K562 (cell line): ENCODE measurements at regions not wholly inside any gene's neighbourhood (a gene's known extent, or its start where the extent isn't known, plus 50 kb on each side); places are given as distances from the start of the nearest gene placed in this dataset.
A peak's percentile ranks its signal among the peaks of the same experiment; 100 is the strongest.

Experiments used
- CTBP1 ChIP-seq: fragments of 450-650 bp; IDR thresholded peaks from 2 replicates; pipeline ENCODE4 v1.6.1; 2016; ENCODE audit warnings: borderline replicate concordance
- EP300 ChIP-seq: IDR thresholded peaks from 2 replicates; pipeline ENCODE4 v1.6.1; 2012; ENCODE audit warnings: low read length, improper control_type of control experiment
- ERF ChIP-seq: fragments of 450-650 bp; formaldehyde crosslinking; IDR thresholded peaks from 2 replicates; pipeline ENCODE4 v1.4.0; 2020; ENCODE audit warnings: mild to moderate bottlenecking, mixed read lengths
- HCFC1 ChIP-seq: IDR thresholded peaks from 2 replicates; pipeline ENCODE4 v1.6.1; 2012; ENCODE audit warnings: low read depth, low read length, improper control_type of control experiment
- HDAC8 ChIP-seq: fragments of 450-650 bp; IDR thresholded peaks from 2 replicates; pipeline ENCODE4 v1.6.1; 2016; ENCODE audit warnings: mild to moderate bottlenecking, missing genetic modification characterization, moderate library complexity, missing compliant biosample characterization
- JUND ChIP-seq, 2 experiments: IDR thresholded peaks; 2 replicates in 1 of 2; 3 replicates in 1 of 2; pipeline ENCODE4 v1.6.1; 2011; ENCODE audit warnings: borderline replicate concordance in 2 of 2, low read depth in 2 of 2, low read length in 2 of 2, improper control_type of control experiment in 1 of 2, missing biosample characterization in 1 of 2, missing genetic modification characterization in 1 of 2, missing genetic modification reagents in 1 of 2
- KDM1A ChIP-seq, 2 experiments: fragments of 450-650 bp; IDR thresholded peaks; 2 replicates each; pipeline ENCODE4 v1.6.1; 2016; ENCODE audit warnings: mild to moderate bottlenecking in 2 of 2
- RAD51 ChIP-seq: fragments of 450-650 bp; IDR thresholded peaks from 2 replicates; pipeline ENCODE4 v1.7.1; 2016; ENCODE audit warnings: low read depth, mild to moderate bottlenecking, borderline replicate concordance
- RBM17 ChIP-seq: fragments of 200-400 bp; formaldehyde crosslinking; IDR thresholded peaks from 2 replicates; pipeline ENCODE4 v1.6.1; 2017; ENCODE audit warnings: low read depth, mild to moderate bottlenecking, low read length, borderline replicate concordance
- RNF2 ChIP-seq: sonication (generic); IDR thresholded peaks from 2 replicates; pipeline ENCODE4 v1.6.1; 2016
- ZNF140 ChIP-seq: fragments of 250-450 bp; sonication (Bioruptor Pico); IDR thresholded peaks from 2 replicates; pipeline ENCODE4 v1.8.0; 2021; ENCODE audit warnings: moderate library complexity, mild to moderate bottlenecking, inconsistent platforms
- TF ChIP-seq, protein P1 (sequence below): fragments of 450-650 bp; formaldehyde crosslinking; IDR thresholded peaks from 2 replicates; pipeline ENCODE4 v1.4.0; 2020; ENCODE audit warnings: mild to moderate bottlenecking, moderate library complexity
- TF ChIP-seq, protein P2 (sequence below): sonication (generic); formaldehyde crosslinking; IDR thresholded peaks from 2 replicates; pipeline ENCODE4 v1.9.0; 2022; ENCODE audit warnings: mild to moderate bottlenecking, missing genetic modification reagents
- TF ChIP-seq, protein P3 (sequence below): fragments of 450-650 bp; IDR thresholded peaks from 2 replicates; pipeline ENCODE4 v1.6.1; 2017; ENCODE audit warnings: antibody characterized with exemption, mild to moderate bottlenecking
- TF ChIP-seq, protein P4 (sequence below), 2 experiments: IDR thresholded peaks; 2 replicates each; pipeline ENCODE4 v1.6.1; 2011; ENCODE audit warnings: borderline replicate concordance in 1 of 2, control low read depth in 1 of 2, low read depth in 1 of 2, low read length in 1 of 2, mild to moderate bottlenecking in 1 of 2, mixed read lengths in 1 of 2, moderate library complexity in 1 of 2; ENCODE audit not compliant: insufficient read depth in 1 of 2, insufficient read length in 1 of 2, poor library complexity in 1 of 2, severe bottlenecking in 1 of 2; ENCODE audit errors: extremely low read depth in 1 of 2
- TF ChIP-seq, protein P5 (sequence below), 2 experiments: fragments of 450-650 bp in 1 of 2; sonication (generic) in 1 of 2; formaldehyde crosslinking in 1 of 2; IDR thresholded peaks in 1 of 2; conservative IDR thresholded peaks in 1 of 2; 2 replicates each; pipeline versions ENCODE4 v1.6.1 to v1.8.1; 2016 to 2023; ENCODE audit warnings: mild to moderate bottlenecking in 2 of 2, moderate library complexity in 2 of 2, inconsistent platforms in 1 of 2, missing genetic modification reagents in 1 of 2

DNA sequence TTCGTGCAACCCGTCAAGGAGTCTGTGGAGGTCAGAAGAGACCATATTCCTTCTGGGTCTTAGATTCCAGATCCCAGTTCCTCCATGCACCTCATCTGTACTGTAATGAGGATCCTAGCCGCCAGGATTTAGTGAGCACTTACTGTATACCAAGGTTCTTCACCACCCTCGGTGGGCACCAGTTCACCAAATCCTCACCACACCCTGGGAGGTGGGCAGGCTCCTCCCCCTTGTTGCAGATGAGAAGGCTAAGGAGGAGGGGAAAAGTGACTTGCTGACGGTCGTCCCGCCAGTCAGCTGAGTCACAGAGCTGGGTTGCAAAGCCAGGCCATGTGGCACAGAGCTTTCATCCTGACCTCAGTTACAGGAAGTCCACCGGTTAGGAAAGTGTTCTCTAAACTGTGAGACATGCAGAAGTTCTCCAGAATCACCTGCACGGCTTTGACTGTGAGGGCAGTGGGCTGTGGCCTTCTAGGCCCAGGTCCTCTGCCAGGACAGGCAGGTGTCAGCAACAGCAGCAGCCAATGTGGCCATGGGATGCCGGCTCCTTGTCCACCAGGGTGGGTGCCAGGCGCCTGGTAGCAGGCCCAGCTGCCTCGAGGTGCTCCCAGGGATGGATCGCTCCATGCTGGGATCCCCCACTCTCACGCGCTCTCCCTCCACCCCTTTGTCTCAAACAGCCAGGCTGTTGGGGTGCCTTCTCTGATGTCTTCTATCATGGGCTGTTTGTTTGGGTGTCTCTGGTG lies 240.3 kb upstream of the GSE1 start (continued):
- peak; percentile 39; the same call in 1 of the 2 replicates for TF ChIP-seq HDAC8 (tag)
- peak; percentile 61; the same call in 1 of the 2 replicates for TF ChIP-seq CTBP1
- 0 out of 2 replicates have a peak, but pooled peaks have one; percentile 17 for TF ChIP-seq ERF (CRISPR knock-in tag)
- TF ChIP-seq EP300 = 0 out of 2 replicates have a peak, but pooled peaks have one; percentile 44
- peak; percentile 70 for TF ChIP-seq JUND (IDR thresholded peaks at IDR 0.05; ENCODE audit: borderline replicate concordance, low read depth, low read length)
- peak; percentile 72; the same call in 2 of the 3 replicates for TF ChIP-seq JUND (tag; IDR thresholded peaks at IDR 0.05; ENCODE audit: borderline replicate concordance, low read depth, low read length)
- TF ChIP-seq, protein P1, sequence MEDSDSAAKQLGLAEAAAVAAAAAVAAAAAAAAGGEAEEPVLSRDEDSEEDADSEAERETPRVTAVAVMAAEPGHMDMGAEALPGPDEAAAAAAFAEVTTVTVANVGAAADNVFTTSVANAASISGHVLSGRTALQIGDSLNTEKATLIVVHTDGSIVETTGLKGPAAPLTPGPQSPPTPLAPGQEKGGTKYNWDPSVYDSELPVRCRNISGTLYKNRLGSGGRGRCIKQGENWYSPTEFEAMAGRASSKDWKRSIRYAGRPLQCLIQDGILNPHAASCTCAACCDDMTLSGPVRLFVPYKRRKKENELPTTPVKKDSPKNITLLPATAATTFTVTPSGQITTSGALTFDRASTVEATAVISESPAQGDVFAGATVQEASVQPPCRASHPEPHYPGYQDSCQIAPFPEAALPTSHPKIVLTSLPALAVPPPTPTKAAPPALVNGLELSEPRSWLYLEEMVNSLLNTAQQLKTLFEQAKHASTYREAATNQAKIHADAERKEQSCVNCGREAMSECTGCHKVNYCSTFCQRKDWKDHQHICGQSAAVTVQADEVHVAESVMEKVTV (CRISPR knock-in tag) = no peak
- TF ChIP-seq RAD51 = 0 out of 2 replicates have a peak, but pooled peaks have one; percentile 5
- TF ChIP-seq RNF2 = no peak
- TF ChIP-seq, protein P2, sequence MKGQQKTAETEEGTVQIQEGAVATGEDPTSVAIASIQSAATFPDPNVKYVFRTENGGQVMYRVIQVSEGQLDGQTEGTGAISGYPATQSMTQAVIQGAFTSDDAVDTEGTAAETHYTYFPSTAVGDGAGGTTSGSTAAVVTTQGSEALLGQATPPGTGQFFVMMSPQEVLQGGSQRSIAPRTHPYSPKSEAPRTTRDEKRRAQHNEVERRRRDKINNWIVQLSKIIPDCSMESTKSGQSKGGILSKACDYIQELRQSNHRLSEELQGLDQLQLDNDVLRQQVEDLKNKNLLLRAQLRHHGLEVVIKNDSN = peak; percentile 58; the same call in 1 of the 2 replicates
- TF ChIP-seq RBM17 = no peak
- TF ChIP-seq KDM1A (IDR thresholded peaks at IDR 0.05) = 0 out of 4 replicates have a peak, but pooled peaks of 1 of the 2 experiments have one; percentile 37
- TF ChIP-seq, protein P3, sequence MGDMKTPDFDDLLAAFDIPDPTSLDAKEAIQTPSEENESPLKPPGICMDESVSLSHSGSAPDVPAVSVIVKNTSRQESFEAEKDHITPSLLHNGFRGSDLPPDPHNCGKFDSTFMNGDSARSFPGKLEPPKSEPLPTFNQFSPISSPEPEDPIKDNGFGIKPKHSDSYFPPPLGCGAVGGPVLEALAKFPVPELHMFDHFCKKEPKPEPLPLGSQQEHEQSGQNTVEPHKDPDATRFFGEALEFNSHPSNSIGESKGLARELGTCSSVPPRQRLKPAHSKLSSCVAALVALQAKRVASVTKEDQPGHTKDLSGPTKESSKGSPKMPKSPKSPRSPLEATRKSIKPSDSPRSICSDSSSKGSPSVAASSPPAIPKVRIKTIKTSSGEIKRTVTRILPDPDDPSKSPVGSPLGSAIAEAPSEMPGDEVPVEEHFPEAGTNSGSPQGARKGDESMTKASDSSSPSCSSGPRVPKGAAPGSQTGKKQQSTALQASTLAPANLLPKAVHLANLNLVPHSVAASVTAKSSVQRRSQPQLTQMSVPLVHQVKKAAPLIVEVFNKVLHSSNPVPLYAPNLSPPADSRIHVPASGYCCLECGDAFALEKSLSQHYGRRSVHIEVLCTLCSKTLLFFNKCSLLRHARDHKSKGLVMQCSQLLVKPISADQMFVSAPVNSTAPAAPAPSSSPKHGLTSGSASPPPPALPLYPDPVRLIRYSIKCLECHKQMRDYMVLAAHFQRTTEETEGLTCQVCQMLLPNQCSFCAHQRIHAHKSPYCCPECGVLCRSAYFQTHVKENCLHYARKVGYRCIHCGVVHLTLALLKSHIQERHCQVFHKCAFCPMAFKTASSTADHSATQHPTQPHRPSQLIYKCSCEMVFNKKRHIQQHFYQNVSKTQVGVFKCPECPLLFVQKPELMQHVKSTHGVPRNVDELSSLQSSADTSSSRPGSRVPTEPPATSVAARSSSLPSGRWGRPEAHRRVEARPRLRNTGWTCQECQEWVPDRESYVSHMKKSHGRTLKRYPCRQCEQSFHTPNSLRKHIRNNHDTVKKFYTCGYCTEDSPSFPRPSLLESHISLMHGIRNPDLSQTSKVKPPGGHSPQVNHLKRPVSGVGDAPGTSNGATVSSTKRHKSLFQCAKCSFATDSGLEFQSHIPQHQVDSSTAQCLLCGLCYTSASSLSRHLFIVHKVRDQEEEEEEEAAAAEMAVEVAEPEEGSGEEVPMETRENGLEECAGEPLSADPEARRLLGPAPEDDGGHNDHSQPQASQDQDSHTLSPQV = peak; percentile 87
- TF ChIP-seq, protein P4, sequence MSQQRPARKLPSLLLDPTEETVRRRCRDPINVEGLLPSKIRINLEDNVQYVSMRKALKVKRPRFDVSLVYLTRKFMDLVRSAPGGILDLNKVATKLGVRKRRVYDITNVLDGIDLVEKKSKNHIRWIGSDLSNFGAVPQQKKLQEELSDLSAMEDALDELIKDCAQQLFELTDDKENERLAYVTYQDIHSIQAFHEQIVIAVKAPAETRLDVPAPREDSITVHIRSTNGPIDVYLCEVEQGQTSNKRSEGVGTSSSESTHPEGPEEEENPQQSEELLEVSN (IDR thresholded peaks at IDR 0.05; ENCODE audit: borderline replicate concordance in 1 of 2, extremely low read depth in 1 of 2, insufficient read depth in 1 of 2, insufficient read length in 1 of 2, low read depth in 1 of 2, low read length in 1 of 2, poor library complexity in 1 of 2, severe bottlenecking in 1 of 2) = peak in 1 of 2 experiments; percentile 54
- no peak for TF ChIP-seq ZNF140 (CRISPR knock-in tag)
- no peak for TF ChIP-seq HCFC1
- TF ChIP-seq, protein P5, sequence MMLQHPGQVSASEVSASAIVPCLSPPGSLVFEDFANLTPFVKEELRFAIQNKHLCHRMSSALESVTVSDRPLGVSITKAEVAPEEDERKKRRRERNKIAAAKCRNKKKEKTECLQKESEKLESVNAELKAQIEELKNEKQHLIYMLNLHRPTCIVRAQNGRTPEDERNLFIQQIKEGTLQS (IDR thresholded peaks at IDR 0.05) = peak; percentile 70
- TF ChIP-seq, protein P5 (CRISPR knock-in tag; conservative IDR thresholded peaks at IDR 0.05) = no peak
